GM19351 (cell line): ENCODE measurements at regions not wholly inside any gene's neighbourhood (a gene's known extent, or its start where the extent isn't known, plus 50 kb on each side); places are given as distances from the start of the nearest gene placed in this dataset.
"Not testable (repeated sequence)": the region's sequence is repeated elsewhere in the genome, so short reads cannot be mapped to it uniquely, and the experiment has no call there.

Source experiments
- ATAC-seq: cut with Tn5 transposase; IDR thresholded peaks from one replicate; pipeline ENCODE4 v1.9.1; 2021; ENCODE audit warnings: mild to moderate bottlenecking, moderate library complexity; ENCODE audit not compliant: unreplicated experiment

- ATAC-seq, result no peak
These were observed 711.7 kb downstream of the EDEM1 start for GRCh38 chr3:5899014-5899761.

DNA sequence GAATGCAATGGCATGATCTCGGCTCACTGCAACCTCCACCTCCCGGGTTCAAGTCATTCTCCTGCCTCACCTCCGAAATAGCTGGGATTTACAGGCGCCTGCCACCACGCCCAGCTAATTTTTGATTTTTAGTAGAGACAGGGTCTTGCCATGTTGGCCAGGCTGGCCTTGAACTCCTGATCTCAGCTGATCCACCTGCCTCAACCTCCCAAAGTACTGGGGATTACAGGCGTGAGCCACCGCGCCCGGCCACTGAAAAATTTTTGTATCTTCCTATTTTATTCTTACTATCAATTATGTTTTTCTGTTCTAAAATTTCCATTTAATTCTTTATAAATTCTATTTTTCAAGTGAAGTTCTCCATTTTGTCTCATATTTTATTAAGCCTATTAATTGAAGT, 730.4 kb downstream of the EDEM1 start:
- no peak for ATAC-seq

- no peak for ATAC-seq
These were observed 731.1 kb downstream of the EDEM1 start for GRCh38 chr3:5918626-5919025.

- ATAC-seq, result no peak
These were observed 741.5 kb downstream of the EDEM1 start for GRCh38 chr3:5929027-5929426.

- not testable (repeated sequence) for ATAC-seq
These were observed 756.6 kb downstream of the EDEM1 start for GRCh38 chr3:5944061-5944460.

GRCh38 chr3:5948084-5948483, 760.6 kb downstream of the EDEM1 start:
- ATAC-seq, result no peak

DNA sequence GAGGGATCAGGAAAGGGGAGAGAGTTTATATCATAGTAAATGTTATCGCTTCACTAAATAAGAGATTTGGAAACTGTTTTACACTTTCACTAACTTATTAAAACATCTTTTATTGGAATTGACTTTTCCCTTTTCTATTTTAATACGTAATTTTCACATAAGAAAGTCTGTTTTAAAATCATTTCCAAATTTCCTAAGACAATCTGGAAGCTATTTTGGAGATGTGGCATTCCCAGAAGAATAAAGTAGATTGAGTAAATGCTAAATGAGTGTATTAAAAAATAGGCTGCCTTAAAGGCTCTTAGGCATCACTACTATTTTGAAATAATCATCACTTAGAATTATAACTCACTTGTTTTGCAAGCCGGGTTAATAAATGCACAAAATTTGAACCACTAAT, 763.5 kb downstream of the EDEM1 start:
- no peak for ATAC-seq

DNA sequence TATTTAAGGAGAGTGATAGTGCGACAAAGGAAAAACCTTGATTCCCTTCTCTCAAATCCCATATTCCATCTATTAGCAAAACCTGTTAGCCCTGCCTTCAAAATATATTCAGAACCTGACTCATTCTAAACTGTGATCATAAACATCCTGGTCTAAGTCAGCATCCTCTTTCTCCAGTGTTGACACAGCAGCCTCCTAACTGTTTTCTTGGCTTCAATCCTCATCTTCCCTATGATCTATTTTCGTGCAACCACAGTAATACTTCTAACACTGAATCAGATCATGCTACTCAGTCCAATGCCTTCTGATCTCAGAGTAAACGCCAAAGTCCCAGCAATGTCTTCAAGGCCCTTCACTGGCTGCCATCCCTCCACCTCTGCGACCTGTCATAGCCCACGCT, 785.1 kb downstream of the EDEM1 start:
- ATAC-seq, result no peak

- no peak for ATAC-seq
These were observed 787.3 kb downstream of the EDEM1 start for GRCh38 chr3:5974630-5975322.

- ATAC-seq, result no peak
These were observed 789.8 kb downstream of the EDEM1 start for GRCh38 chr3:5977331-5977730.

- no peak for ATAC-seq
These were observed 793.0 kb downstream of the EDEM1 start for GRCh38 chr3:5980475-5980874.

GRCh38 chr3:5994651-5995050, 807.1 kb downstream of the EDEM1 start:
- no peak for ATAC-seq

DNA sequence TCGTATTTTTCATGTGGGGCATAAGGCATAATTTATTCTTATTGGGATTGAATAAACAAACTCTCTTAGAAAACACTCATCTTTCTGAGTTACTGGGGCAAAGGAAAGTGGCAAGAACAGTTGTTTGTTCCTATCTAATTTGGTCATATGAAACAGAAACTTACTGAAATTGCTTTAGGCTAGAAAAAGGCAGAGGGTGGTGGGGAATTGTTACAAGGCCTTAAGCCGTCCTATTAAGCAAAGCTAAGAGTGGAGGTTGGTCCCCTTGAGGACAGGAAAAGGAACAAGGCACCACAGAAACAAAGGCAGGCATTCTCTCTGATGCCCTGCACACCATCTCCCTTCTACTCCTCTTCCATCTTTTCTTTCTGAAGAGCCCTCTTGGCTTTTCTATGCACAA, 830.9 kb downstream of the EDEM1 start:
- ATAC-seq, result no peak

GRCh38 chr3:6022621-6023020, 835.1 kb downstream of the EDEM1 start:
- ATAC-seq, result no peak

GRCh38 chr3:6025032-6025431, 835.9 kb upstream of the GRM7 start:
- ATAC-seq, result no peak

GRCh38 chr3:6030648-6031047, 830.3 kb upstream of the GRM7 start:
- ATAC-seq, result not testable (repeated sequence)

DNA sequence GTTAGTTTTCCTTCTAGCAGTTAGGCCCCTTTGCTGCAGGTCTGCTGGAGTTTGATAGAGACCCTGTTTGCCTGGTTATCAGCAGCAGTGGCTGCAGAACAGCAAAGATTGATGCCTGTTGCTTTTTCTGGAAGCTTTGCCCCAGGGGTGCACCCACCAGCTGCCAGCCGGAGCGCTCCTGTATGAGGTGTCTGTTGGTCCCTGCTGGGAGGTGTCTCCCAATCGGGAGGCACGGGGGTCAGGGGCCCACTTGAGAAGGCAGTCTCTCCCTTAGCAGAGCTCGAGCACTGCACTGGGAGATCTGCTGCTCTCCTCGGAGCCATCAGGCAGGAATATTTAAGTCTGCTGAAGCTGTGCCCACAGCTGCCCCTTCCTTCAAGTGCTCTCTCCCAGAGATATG, 825.3 kb upstream of the GRM7 start:
- ATAC-seq, result no peak

DNA sequence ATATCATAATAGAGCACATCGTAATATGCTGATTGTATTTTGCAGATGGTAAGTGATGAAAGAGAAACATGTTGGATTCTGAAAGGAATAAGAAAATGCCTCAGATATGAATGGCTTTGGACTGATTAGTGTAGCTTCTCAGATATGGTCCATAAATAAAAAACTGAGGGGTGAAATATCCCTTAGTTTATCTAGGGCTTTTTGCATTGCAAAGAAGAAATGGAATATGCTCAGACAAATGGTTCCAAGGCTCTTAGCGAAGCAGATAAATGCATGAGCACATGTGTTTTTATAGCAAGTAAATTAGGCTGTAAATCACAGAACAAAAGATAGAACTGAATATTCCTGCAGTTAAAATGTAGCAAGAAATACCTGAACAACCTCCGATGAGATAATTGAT, 820.9 kb upstream of the GRM7 start:
- ATAC-seq, result no peak

DNA sequence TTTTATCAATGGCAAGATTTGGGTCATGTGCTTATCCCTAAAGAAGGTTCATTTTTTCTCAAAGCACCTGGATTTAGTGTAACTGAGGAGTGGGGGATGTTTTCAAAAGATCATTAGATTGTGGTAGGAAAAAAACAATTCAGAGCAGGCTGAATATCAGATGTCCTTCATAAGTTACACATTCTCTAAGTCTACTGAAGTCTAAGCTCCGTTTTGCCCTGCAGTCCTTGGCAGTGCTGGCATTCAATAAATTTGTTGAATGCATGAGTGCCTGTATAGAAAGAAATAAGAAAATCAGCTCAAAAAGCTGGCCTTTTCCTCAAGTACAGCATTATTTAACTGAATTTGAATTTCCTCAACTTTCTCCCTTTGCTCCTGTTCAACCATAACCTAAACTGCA, 819.0 kb upstream of the GRM7 start:
- no peak for ATAC-seq

DNA sequence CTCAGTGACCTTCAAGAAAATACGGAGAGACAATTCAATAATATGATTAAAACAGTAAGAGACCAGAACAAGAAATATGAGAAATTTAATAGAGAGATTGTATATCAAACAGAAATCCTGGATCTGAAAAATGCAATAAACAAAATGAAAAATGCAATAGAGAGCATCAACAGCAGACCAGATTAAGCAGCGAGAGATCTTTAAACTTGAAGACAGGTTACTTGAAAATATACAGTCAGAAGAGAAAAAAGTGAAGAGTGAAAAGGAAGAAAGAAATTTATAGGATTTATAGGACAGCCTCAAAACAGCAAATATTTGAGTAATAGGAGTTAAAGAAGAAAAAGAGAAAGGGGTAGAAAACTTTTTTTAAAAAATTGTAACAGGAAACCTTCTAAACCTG, 813.9 kb upstream of the GRM7 start:
- no peak for ATAC-seq

DNA sequence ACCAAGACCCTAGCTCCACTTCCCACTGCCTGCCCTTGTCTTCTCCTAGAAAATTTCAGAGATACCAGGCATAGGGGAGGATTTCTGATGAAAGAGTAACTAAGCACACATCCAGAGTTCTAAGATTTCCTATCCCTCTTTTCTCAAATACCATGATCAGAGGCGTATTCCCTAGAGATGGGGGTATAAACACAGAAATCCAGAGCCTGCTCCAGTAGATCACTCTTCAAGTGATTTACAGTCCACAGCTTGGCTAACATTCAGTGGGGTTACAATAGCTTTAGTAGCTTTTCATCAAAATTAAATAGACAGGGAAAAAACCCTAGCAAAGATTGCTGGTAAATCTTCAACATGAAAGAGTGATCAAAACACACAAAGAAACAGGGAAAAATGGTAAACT, 800.7 kb upstream of the GRM7 start:
- no peak for ATAC-seq
